ENCODE measurements at regions not wholly inside any gene's neighbourhood (a gene's known extent, or its start where the extent isn't known, plus 50 kb on each side); places are given as distances from the start of the nearest gene placed in this dataset.

GRCh38 chr20:56859039-56859800 is 230.1 kb downstream of the TFAP2C start:
- TF ChIP-seq CTCF (conservative IDR thresholded peaks at IDR 0.05) (no peak), ZFX (IDR thresholded peaks at IDR 0.05) (no peak)
